Trophoblast cell (in vitro differentiated cells and primary cell): ENCODE measurements at regions not wholly inside any gene's neighbourhood (a gene's known extent, or its start where the extent isn't known, plus 50 kb on each side); places are given as distances from the start of the nearest gene placed in this dataset.

ENCODE experiments used
- DNase-seq, 2 donors: peaks; one replicate each; pipeline ENCODE4 v3.0.0-alpha.2; 2016
- H2AFZ ChIP-seq: 2 replicates; pipeline ENCODE4 v1.6.1; 2013; ENCODE audit warnings: low read length, moderate library complexity, mild to moderate bottlenecking; ENCODE audit not compliant: insufficient read depth, poor library complexity
- H2AK5ac ChIP-seq: 2 replicates; pipeline ENCODE4 v1.6.1; 2013; ENCODE audit warnings: mild to moderate bottlenecking, low read length
- H2BK120ac ChIP-seq: 2 replicates; pipeline ENCODE4 v1.6.1; 2013; ENCODE audit warnings: low read length, mild to moderate bottlenecking, moderate library complexity; ENCODE audit not compliant: insufficient read depth, poor library complexity
- H2BK12ac ChIP-seq: 2 replicates; pipeline ENCODE4 v1.6.1; 2013; ENCODE audit warnings: mild to moderate bottlenecking, low read length, moderate library complexity
- H2BK5ac ChIP-seq: 2 replicates; pipeline ENCODE4 v1.6.1; 2013; ENCODE audit warnings: low read length, low read depth, moderate library complexity, mild to moderate bottlenecking; ENCODE audit not compliant: poor library complexity
- H3K14ac ChIP-seq: 2 replicates; pipeline ENCODE4 v1.6.1; 2013; ENCODE audit warnings: mild to moderate bottlenecking, low read length
- H3K18ac ChIP-seq: 2 replicates; pipeline ENCODE4 v1.6.1; 2013; ENCODE audit warnings: mild to moderate bottlenecking, low read length
- H3K23ac ChIP-seq: 2 replicates; pipeline ENCODE4 v1.6.1; 2013; ENCODE audit warnings: low read length
- H3K27ac ChIP-seq: 2 replicates; pipeline ENCODE4 v1.5.1; 2013; ENCODE audit warnings: low read depth, mild to moderate bottlenecking, inconsistent platforms, low read length, moderate library complexity
- H3K27me3 ChIP-seq: 2 replicates; pipeline ENCODE4 v1.6.1; 2013; ENCODE audit warnings: inconsistent platforms, mild to moderate bottlenecking, low read length, moderate library complexity; ENCODE audit not compliant: insufficient read depth
- H3K36me3 ChIP-seq, 2 experiments: 1 replicate in 1 of 2; 2 replicates in 1 of 2; pipeline ENCODE4 v1.6.1; 2013; ENCODE audit warnings: low read length in 2 of 2, mild to moderate bottlenecking in 2 of 2, moderate library complexity in 1 of 2; ENCODE audit not compliant: insufficient read depth in 2 of 2, control insufficient read depth in 1 of 2
- H3K4ac ChIP-seq: 2 replicates; pipeline ENCODE4 v1.6.1; 2013; ENCODE audit warnings: low read depth, mild to moderate bottlenecking, low read length, moderate library complexity
- H3K4me1 ChIP-seq, 2 experiments: 1 replicate in 1 of 2; 2 replicates in 1 of 2; pipeline ENCODE4 v1.6.1; 2013; ENCODE audit warnings: low read length in 2 of 2, mild to moderate bottlenecking in 2 of 2, moderate library complexity in 1 of 2; ENCODE audit not compliant: insufficient read depth in 2 of 2, control insufficient read depth in 1 of 2
- H3K4me2 ChIP-seq: 2 replicates; pipeline ENCODE4 v1.6.1; 2013; ENCODE audit warnings: inconsistent platforms, mild to moderate bottlenecking, low read length, moderate library complexity
- H3K4me3 ChIP-seq: 2 replicates; pipeline ENCODE4 v1.5.1; 2013; ENCODE audit warnings: mild to moderate bottlenecking, low read depth, low read length, inconsistent platforms
- H3K79me1 ChIP-seq: one replicate; pipeline ENCODE4 v1.6.1; 2013; ENCODE audit warnings: low read length
- H3K79me2 ChIP-seq: 2 replicates; pipeline ENCODE4 v1.6.1; 2013; ENCODE audit warnings: low read length, mild to moderate bottlenecking; ENCODE audit not compliant: control insufficient read depth, insufficient read depth, poor library complexity
- H3K9ac ChIP-seq: 2 replicates; pipeline ENCODE4 v1.6.1; 2013; ENCODE audit warnings: mild to moderate bottlenecking, low read length
- H3K9me3 ChIP-seq: 2 replicates; pipeline ENCODE4 v1.6.1; 2013; ENCODE audit warnings: low read depth, mild to moderate bottlenecking, control low read depth, inconsistent platforms, low read length; ENCODE audit not compliant: insufficient read depth
- H4K12ac ChIP-seq: 2 replicates; pipeline ENCODE4 v1.6.1; 2013; ENCODE audit warnings: low read depth, mild to moderate bottlenecking, low read length, moderate library complexity
- H4K8ac ChIP-seq: 2 replicates; pipeline ENCODE4 v1.6.1; 2013; ENCODE audit warnings: low read depth, mild to moderate bottlenecking, low read length, moderate library complexity
- H4K91ac ChIP-seq: one replicate; pipeline ENCODE4 v1.6.1; 2013; ENCODE audit warnings: low read depth, mild to moderate bottlenecking, low read length, moderate library complexity
- WGBS: extraction: QIAGEN DNeasy Blood & Tissue Kit; methylation state at CpG from one replicate; pipeline ENCODE4 v1.1.7; 2013; ENCODE audit warnings: missing lambda C conversion rate; ENCODE audit not compliant: insufficient read length, insufficient coverage; ENCODE audit errors: extremely low coverage; 5-methylcytosine and 5-hydroxymethylcytosine counted together

GRCh38 chr3:89580859-89581258 lies 473.4 kb downstream of the EPHA3 start:
- Histone ChIP-seq H3K27me3 (no peaks in the 10 kb centered on the region), H3K4me2 (no peak overlapping the region), H2BK5ac (no peak overlapping the region), H3K4me1 (no peaks in the 10 kb centered on the region), H2BK120ac (no peak overlapping the region), H3K18ac (no peak overlapping the region), H3K79me1 (no peaks in the 10 kb centered on the region), H3K9me3 (no peaks in the 10 kb centered on the region), H3K4ac (no peak overlapping the region), H3K36me3 (no peaks in the 10 kb centered on the region), H4K91ac (no peak overlapping the region), H3K4me3 (no peak overlapping the region), H3K23ac (no peak overlapping the region), H3K9ac (no peak overlapping the region), H4K12ac (no peak overlapping the region), H3K79me2 (no peaks in the 10 kb centered on the region), H3K27ac (no peak overlapping the region), H2BK12ac (no peak overlapping the region), H2AFZ (no peak overlapping the region), H3K14ac (no peak overlapping the region), H2AK5ac (no peak overlapping the region), H4K8ac (no peak overlapping the region)
- no peak for DNase-seq
- no CpG with 5 or more reads among the region's 3 CpGs for WGBS

GRCh38 chr3:89584398-89584797 lies 477.0 kb downstream of the EPHA3 start:
- H4K91ac ChIP-seq = no peak overlapping the region
- H3K9ac ChIP-seq = no peak overlapping the region
- no peak overlapping the region for H3K27ac ChIP-seq
- no peaks in the 10 kb centered on the region for H3K4me1 ChIP-seq
- no peak overlapping the region for H3K23ac ChIP-seq
- H3K4me3 ChIP-seq = no peak overlapping the region
- H3K14ac ChIP-seq = no peak overlapping the region
- no peak overlapping the region for H2AK5ac ChIP-seq
- WGBS = no CpG with 5 or more reads among the region's 3 CpGs
- no peaks in the 10 kb centered on the region for H3K79me2 ChIP-seq
- H3K27me3 ChIP-seq = no peaks in the 10 kb centered on the region
- H3K9me3 ChIP-seq = no peaks in the 10 kb centered on the region
- no peak overlapping the region for H4K12ac ChIP-seq
- no peak overlapping the region for H3K4ac ChIP-seq
- H3K36me3 ChIP-seq = no peaks in the 10 kb centered on the region
- no peak overlapping the region for H2BK120ac ChIP-seq
- no peak overlapping the region for H3K4me2 ChIP-seq
- no peak overlapping the region for H2BK5ac ChIP-seq
- H4K8ac ChIP-seq = no peak overlapping the region
- H3K79me1 ChIP-seq = no peaks in the 10 kb centered on the region
- DNase-seq = no peak
- no peak overlapping the region for H3K18ac ChIP-seq
- no peak overlapping the region for H2AFZ ChIP-seq
- H2BK12ac ChIP-seq = no peak overlapping the region

GRCh38 chr3:89586256-89586655 lies 478.8 kb downstream of the EPHA3 start:
- H3K4me3 ChIP-seq = no peak overlapping the region
- H2BK5ac ChIP-seq = no peak overlapping the region
- H3K27ac ChIP-seq = no peak overlapping the region
- no peaks in the 10 kb centered on the region for H3K36me3 ChIP-seq
- no peak overlapping the region for H2BK120ac ChIP-seq
- H3K4ac ChIP-seq = no peak overlapping the region
- no peak overlapping the region for H3K9ac ChIP-seq
- no peak overlapping the region for H3K23ac ChIP-seq
- H3K18ac ChIP-seq = no peak overlapping the region
- H4K8ac ChIP-seq = no peak overlapping the region
- no peaks in the 10 kb centered on the region for H3K79me2 ChIP-seq
- no peak overlapping the region for H2BK12ac ChIP-seq
- no CpG with 5 or more reads among the region's 2 CpGs for WGBS
- no peak overlapping the region for H3K4me2 ChIP-seq
- no peak overlapping the region for H3K14ac ChIP-seq
- H4K91ac ChIP-seq = no peak overlapping the region
- H3K27me3 ChIP-seq = no peaks in the 10 kb centered on the region
- DNase-seq = no peak
- H2AK5ac ChIP-seq = no peak overlapping the region
- no peak overlapping the region for H2AFZ ChIP-seq
- H4K12ac ChIP-seq = no peak overlapping the region
- H3K4me1 ChIP-seq = no peaks in the 10 kb centered on the region
- no peaks in the 10 kb centered on the region for H3K9me3 ChIP-seq
- no peaks in the 10 kb centered on the region for H3K79me1 ChIP-seq

GRCh38 chr3:89586676-89587075 lies 479.3 kb downstream of the EPHA3 start:
- no peak overlapping the region for H3K27ac ChIP-seq
- H3K9ac ChIP-seq = no peak overlapping the region
- no peaks in the 10 kb centered on the region for H3K79me1 ChIP-seq
- H3K36me3 ChIP-seq = no peaks in the 10 kb centered on the region
- H3K79me2 ChIP-seq = no peaks in the 10 kb centered on the region
- no peak overlapping the region for H4K12ac ChIP-seq
- H3K4me3 ChIP-seq = no peak overlapping the region
- H2BK12ac ChIP-seq = no peak overlapping the region
- H2AFZ ChIP-seq = no peak overlapping the region
- no peak overlapping the region for H4K8ac ChIP-seq
- H3K9me3 ChIP-seq = no peaks in the 10 kb centered on the region
- no peaks in the 10 kb centered on the region for H3K4me1 ChIP-seq
- H2AK5ac ChIP-seq = no peak overlapping the region
- no peak overlapping the region for H3K4ac ChIP-seq
- no peak overlapping the region for H2BK120ac ChIP-seq
- no peak overlapping the region for H4K91ac ChIP-seq
- no peak overlapping the region for H2BK5ac ChIP-seq
- no peak for DNase-seq
- H3K4me2 ChIP-seq = no peak overlapping the region
- no peak overlapping the region for H3K23ac ChIP-seq
- H3K14ac ChIP-seq = no peak overlapping the region
- H3K18ac ChIP-seq = no peak overlapping the region
- no CpG with 5 or more reads among the region's 1 CpG for WGBS
- H3K27me3 ChIP-seq = no peaks in the 10 kb centered on the region
